Neuronal stem cell (in vitro differentiated cells): ENCODE measurements at regions not wholly inside any gene's neighbourhood (a gene's known extent, or its start where the extent isn't known, plus 50 kb on each side); places are given as distances from the start of the nearest gene placed in this dataset.
A peak's percentile ranks its signal among the peaks of the same experiment; 100 is the strongest.

ENCODE experiments used
- DNase-seq: peaks from one replicate; pipeline ENCODE4 v3.0.0-alpha.2; 2013; ENCODE audit warnings: low spot score
- H2AFZ ChIP-seq: one replicate; pipeline ENCODE4 v1.6.1; 2013; ENCODE audit warnings: mild to moderate bottlenecking, low read length, inconsistent platforms
- H2AK5ac ChIP-seq: 2 replicates; pipeline ENCODE4 v1.6.1; 2013; ENCODE audit warnings: low read depth, mild to moderate bottlenecking, inconsistent platforms, low read length, moderate library complexity, mixed read lengths
- H2BK120ac ChIP-seq: 2 replicates; pipeline ENCODE4 v1.6.1; 2013; ENCODE audit warnings: low read depth, mild to moderate bottlenecking, inconsistent platforms, low read length, moderate library complexity, mixed read lengths
- H2BK12ac ChIP-seq: one replicate; pipeline ENCODE4 v1.6.1; 2013; ENCODE audit warnings: low read length, inconsistent platforms
- H2BK15ac ChIP-seq: 2 replicates; pipeline ENCODE4 v1.6.1; 2013; ENCODE audit warnings: mild to moderate bottlenecking, low read length, inconsistent platforms, mixed read lengths
- H2BK5ac ChIP-seq: one replicate; pipeline ENCODE4 v1.6.1; 2013; ENCODE audit warnings: inconsistent platforms, mild to moderate bottlenecking, low read length, moderate library complexity
- H3K14ac ChIP-seq: one replicate; pipeline ENCODE4 v1.6.1; 2013; ENCODE audit warnings: low read length, inconsistent platforms
- H3K18ac ChIP-seq: 2 replicates; pipeline ENCODE4 v1.6.1; 2013; ENCODE audit warnings: low read length, inconsistent platforms
- H3K23ac ChIP-seq: 2 replicates; pipeline ENCODE4 v1.6.1; 2013; ENCODE audit warnings: low read depth, mild to moderate bottlenecking, mixed read lengths, low read length, inconsistent platforms; ENCODE audit not compliant: poor library complexity
- H3K27ac ChIP-seq: replicated peaks from 3 replicates; pipeline ENCODE4 v1.5.1; 2013; ENCODE audit warnings: low read length, inconsistent platforms
- H3K27me3 ChIP-seq, 3 experiments: 2 replicates each; pipeline ENCODE4 v1.6.1; 2013; ENCODE audit warnings: low read length in 3 of 3, mild to moderate bottlenecking in 2 of 3, inconsistent platforms in 1 of 3, low read depth in 1 of 3, mixed read lengths in 1 of 3, moderate library complexity in 1 of 3; ENCODE audit not compliant: control insufficient read depth in 3 of 3, insufficient read depth in 3 of 3
- H3K36me3 ChIP-seq, 2 donors: replicated peaks in 1 of 2; 2 replicates each; pipeline ENCODE4 v1.6.1; 2013; ENCODE audit warnings: low read length in 2 of 2; ENCODE audit not compliant: control insufficient read depth in 2 of 2, insufficient read depth in 2 of 2
- H3K4ac ChIP-seq: 2 replicates; pipeline ENCODE4 v1.6.1; 2013; ENCODE audit warnings: inconsistent platforms, mild to moderate bottlenecking, low read length, moderate library complexity
- H3K4me1 ChIP-seq, 2 donors: 1 replicate in 1 of 2; 2 replicates in 1 of 2; pipeline ENCODE4 v1.6.1; 2013; ENCODE audit warnings: low read length in 2 of 2, low read depth in 1 of 2; ENCODE audit not compliant: control insufficient read depth in 2 of 2, insufficient read depth in 1 of 2
- H3K4me2 ChIP-seq: one replicate; pipeline ENCODE4 v1.6.1; 2013; ENCODE audit warnings: mild to moderate bottlenecking, low read length, inconsistent platforms; ENCODE audit not compliant: insufficient read depth, poor library complexity, severe bottlenecking
- H3K4me3 ChIP-seq, 2 donors: 2 replicates each; pipeline ENCODE4 v1.5.1; 2013; ENCODE audit warnings: low read length in 2 of 2, mild to moderate bottlenecking in 2 of 2, inconsistent platforms in 1 of 2, moderate library complexity in 1 of 2
- H3K79me1 ChIP-seq: one replicate; pipeline ENCODE4 v1.6.1; 2013; ENCODE audit warnings: low read depth, mild to moderate bottlenecking, inconsistent platforms, low read length, moderate library complexity
- H3K9ac ChIP-seq: one replicate; pipeline ENCODE4 v1.6.1; 2013; ENCODE audit warnings: mild to moderate bottlenecking, low read depth, low read length, inconsistent platforms; ENCODE audit not compliant: poor library complexity
- H3K9me3 ChIP-seq, 2 donors: replicated peaks in 1 of 2; 2 replicates each; pipeline versions ENCODE3 to v1.6.1; 2013; ENCODE audit warnings: low read length in 2 of 2, mild to moderate bottlenecking in 2 of 2, inconsistent platforms in 1 of 2, low read depth in 1 of 2, mixed read lengths in 1 of 2, moderate library complexity in 1 of 2; ENCODE audit not compliant: control insufficient read depth in 2 of 2, insufficient read depth in 1 of 2
- H4K8ac ChIP-seq: one replicate; pipeline ENCODE4 v1.6.1; 2013; ENCODE audit warnings: low read depth, mild to moderate bottlenecking, inconsistent platforms, low read length, moderate library complexity
- H4K91ac ChIP-seq: one replicate; pipeline ENCODE4 v1.6.1; 2013; ENCODE audit warnings: low read length, low read depth, mild to moderate bottlenecking, inconsistent platforms; ENCODE audit not compliant: poor library complexity
- WGBS, 2 donors: extraction: QIAGEN DNeasy Blood & Tissue Kit; methylation state at CpG; one replicate each; pipeline ENCODE4 v1.1.7; 2013; ENCODE audit warnings: missing lambda C conversion rate in 2 of 2, mixed read lengths in 1 of 2; ENCODE audit not compliant: insufficient read length in 2 of 2, insufficient replicate concordance in 1 of 2; ENCODE audit errors: extremely low coverage in 2 of 2; 5-methylcytosine and 5-hydroxymethylcytosine counted together

GRCh38 chr12:30251546-30251945 is 444.1 kb downstream of the IPO8 start:
- H2AK5ac ChIP-seq: no peak overlapping the region
- H3K79me1 ChIP-seq: no peaks in the 10 kb centered on the region
- no peaks in the 10 kb centered on the region for H3K36me3 ChIP-seq
- H3K4me1 ChIP-seq: peaks cover 0 to 5% of the 10 kb centered on the region in 2 donors
- no peak overlapping the region for H2BK12ac ChIP-seq
- H3K4me3 ChIP-seq: no peak overlapping the region
- H3K9ac ChIP-seq: no peak overlapping the region
- no peak overlapping the region for H4K91ac ChIP-seq
- H3K9me3 ChIP-seq: no peaks in the 10 kb centered on the region
- WGBS, 2 donors: no CpG with 5 or more reads among the region's 5 CpGs
- H2BK15ac ChIP-seq: no peak overlapping the region
- no peak overlapping the region for H3K18ac ChIP-seq
- no peaks in the 10 kb centered on the region for H3K27me3 ChIP-seq
- no peak overlapping the region for H3K23ac ChIP-seq
- no peak overlapping the region for H4K8ac ChIP-seq
- no peak overlapping the region for H3K27ac ChIP-seq
- H2AFZ ChIP-seq: peak overlapping the region; percentile 81
- H2BK120ac ChIP-seq: no peak overlapping the region
- no peak overlapping the region for H2BK5ac ChIP-seq
- H3K14ac ChIP-seq: no peak overlapping the region
- no peak overlapping the region for H3K4me2 ChIP-seq
- H3K4ac ChIP-seq: no peak overlapping the region
- DNase-seq: no peak

GRCh38 chr12:30243426-30243825 is 452.2 kb downstream of the IPO8 start:
- H4K8ac ChIP-seq: no peak overlapping the region
- H3K4me1 ChIP-seq: no peaks in the 10 kb centered on the region
- no peak overlapping the region for H3K18ac ChIP-seq
- no peak overlapping the region for H3K9ac ChIP-seq
- no peak overlapping the region for H2BK12ac ChIP-seq
- no peak overlapping the region for H3K23ac ChIP-seq
- no peak overlapping the region for H2AK5ac ChIP-seq
- H3K4ac ChIP-seq: no peak overlapping the region
- H2BK5ac ChIP-seq: no peak overlapping the region
- no peak overlapping the region for H2AFZ ChIP-seq
- H3K27me3 ChIP-seq: no peaks in the 10 kb centered on the region
- H3K4me3 ChIP-seq: no peak overlapping the region
- no peaks in the 10 kb centered on the region for H3K36me3 ChIP-seq
- H4K91ac ChIP-seq: no peak overlapping the region
- H3K9me3 ChIP-seq: no peaks in the 10 kb centered on the region
- DNase-seq: no peak
- H2BK15ac ChIP-seq: no peak overlapping the region
- no peaks in the 10 kb centered on the region for H3K79me1 ChIP-seq
- no CpG with 5 or more reads among the region's 2 CpGs for WGBS, 2 donors
- H3K4me2 ChIP-seq: no peak overlapping the region
- no peak overlapping the region for H2BK120ac ChIP-seq
- no peak overlapping the region for H3K27ac ChIP-seq
- no peak overlapping the region for H3K14ac ChIP-seq

DNA sequence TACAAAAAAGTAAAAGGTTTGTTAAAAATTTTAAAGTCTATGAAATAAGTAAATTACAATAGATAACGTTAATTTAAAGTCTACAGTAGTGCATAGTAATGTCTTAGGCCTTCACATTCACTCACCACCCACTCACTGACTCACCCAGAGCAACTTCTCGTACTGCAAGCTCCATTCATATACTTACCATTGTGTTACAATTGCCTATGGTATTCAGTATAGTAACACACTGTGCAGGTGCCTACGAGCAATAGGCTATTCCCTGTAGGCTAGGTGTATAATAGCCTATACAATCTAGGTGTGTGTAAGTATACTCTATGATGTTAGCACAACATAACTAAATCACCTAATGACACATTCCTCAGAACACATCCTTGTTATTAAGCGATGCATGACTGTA is 435.3 kb upstream of the TMTC1 start:
- Histone ChIP-seq H4K8ac (no peak overlapping the region), H2BK15ac (no peak overlapping the region), H3K4ac (no peak overlapping the region), H2BK5ac (no peak overlapping the region), H3K4me2 (no peak overlapping the region), H2BK120ac (no peak overlapping the region), H3K36me3 (no peaks in the 10 kb centered on the region), H3K18ac (no peak overlapping the region), H4K91ac (no peak overlapping the region), H2BK12ac (no peak overlapping the region), H3K14ac (no peak overlapping the region), H3K4me1 (no peaks in the 10 kb centered on the region), H3K27ac (no peak overlapping the region), H2AFZ (no peak overlapping the region), H3K23ac (no peak overlapping the region), H3K9ac (no peak overlapping the region), H3K4me3 (no peak overlapping the region), H3K79me1 (no peaks in the 10 kb centered on the region), H3K27me3 (no peaks in the 10 kb centered on the region), H2AK5ac (no peak overlapping the region), H3K9me3 (no peaks in the 10 kb centered on the region)
- no peak for DNase-seq
- WGBS, 2 donors: no CpG with 5 or more reads among the region's 4 CpGs

DNA sequence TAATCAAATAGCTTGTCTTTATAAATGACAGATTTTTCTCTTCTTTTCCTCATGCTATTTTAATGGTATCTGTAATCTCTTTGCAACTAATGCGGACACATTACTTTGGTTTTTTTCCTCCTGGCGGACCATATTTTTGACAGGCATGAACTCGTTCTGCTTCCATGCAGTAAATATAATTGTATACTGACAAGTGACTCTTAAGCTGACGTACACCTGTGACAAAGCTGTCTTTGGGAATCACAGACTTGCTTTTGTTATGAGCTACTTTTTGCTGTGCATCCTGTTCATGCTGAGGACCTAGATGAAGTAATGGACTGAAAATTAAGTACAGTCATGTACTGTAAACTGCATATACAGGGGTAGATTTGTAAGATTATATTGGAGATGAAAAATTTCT is 434.3 kb upstream of the TMTC1 start:
- Histone ChIP-seq H2BK15ac (no peak overlapping the region), H3K79me1 (no peaks in the 10 kb centered on the region), H3K18ac (no peak overlapping the region), H2BK5ac (no peak overlapping the region), H3K27ac (no peak overlapping the region), H3K4ac (no peak overlapping the region), H2AK5ac (no peak overlapping the region), H3K14ac (no peak overlapping the region), H4K91ac (no peak overlapping the region), H4K8ac (no peak overlapping the region), H3K9ac (no peak overlapping the region), H3K4me1 (peaks cover 2% of the 10 kb centered on the region in 2 donors), H2BK12ac (no peak overlapping the region), H2AFZ (no peak overlapping the region), H3K9me3 (no peaks in the 10 kb centered on the region), H3K27me3 (no peaks in the 10 kb centered on the region), H3K23ac (no peak overlapping the region), H3K4me2 (no peak overlapping the region), H3K36me3 (no peaks in the 10 kb centered on the region), H3K4me3 (no peak overlapping the region), H2BK120ac (no peak overlapping the region)
- no CpG with 5 or more reads among the region's 4 CpGs for WGBS, 2 donors
- no peak for DNase-seq
